GM19397 (cell line): ENCODE measurements at regions not wholly inside any gene's neighbourhood (a gene's known extent, or its start where the extent isn't known, plus 50 kb on each side); places are given as distances from the start of the nearest gene placed in this dataset.
"Not testable (repeated sequence)": the region's sequence is repeated elsewhere in the genome, so short reads cannot be mapped to it uniquely, and the experiment has no call there.

ENCODE experiments used
- ATAC-seq: cut with Tn5 transposase; IDR thresholded peaks from one replicate; pipeline ENCODE4 v1.9.1; 2021; ENCODE audit warnings: mild to moderate bottlenecking, moderate library complexity; ENCODE audit not compliant: unreplicated experiment

- no peak for ATAC-seq
These were observed 158.3 kb upstream of the KCND2 start for GRCh38 chr7:120114626-120115025.

DNA sequence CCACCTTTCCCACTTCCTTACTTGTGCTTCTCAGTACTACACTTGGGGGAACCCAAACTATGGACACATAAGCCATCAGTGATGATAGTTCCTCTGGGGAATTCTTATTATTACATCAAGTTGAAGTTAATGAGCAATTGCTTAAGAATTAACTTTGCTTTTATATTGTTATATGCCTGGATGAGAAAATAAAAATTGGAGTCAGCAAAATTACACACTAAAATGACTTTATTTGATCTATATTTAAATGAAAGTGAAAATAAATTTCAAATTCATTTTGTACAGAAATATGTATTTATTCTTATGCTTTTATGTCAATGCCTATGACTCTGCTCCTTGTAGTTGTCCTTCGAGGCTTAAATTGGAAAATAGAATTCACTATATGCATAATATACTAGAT lies 149.4 kb upstream of the KCND2 start:
- no peak for ATAC-seq

- no peak for ATAC-seq
These were observed 141.7 kb upstream of the KCND2 start for GRCh38 chr7:120131096-120131839.

- no peak for ATAC-seq
These were observed 134.5 kb upstream of the KCND2 start for GRCh38 chr7:120138497-120138896.

GRCh38 chr7:120156476-120156875 lies 116.5 kb upstream of the KCND2 start:
- no peak for ATAC-seq

DNA sequence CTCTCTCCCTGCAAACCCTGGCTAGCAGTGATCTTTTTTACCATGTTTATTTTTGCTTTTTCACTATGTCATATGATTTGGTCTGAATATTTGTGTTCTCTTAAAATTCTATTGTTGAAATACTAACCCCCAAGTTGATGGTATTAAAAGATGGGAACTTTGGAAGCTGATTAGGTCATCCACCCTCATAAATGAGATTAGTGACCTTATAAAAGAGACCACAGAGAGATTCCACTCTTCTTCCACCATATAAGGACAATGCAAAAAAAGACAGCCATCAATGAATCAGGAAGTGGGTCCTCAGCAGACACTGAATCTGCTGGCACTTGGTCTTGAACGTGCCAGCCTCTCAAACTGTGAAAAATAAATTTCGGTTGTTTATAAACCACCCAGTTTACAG lies 112.8 kb upstream of the KCND2 start:
- no peak for ATAC-seq

DNA sequence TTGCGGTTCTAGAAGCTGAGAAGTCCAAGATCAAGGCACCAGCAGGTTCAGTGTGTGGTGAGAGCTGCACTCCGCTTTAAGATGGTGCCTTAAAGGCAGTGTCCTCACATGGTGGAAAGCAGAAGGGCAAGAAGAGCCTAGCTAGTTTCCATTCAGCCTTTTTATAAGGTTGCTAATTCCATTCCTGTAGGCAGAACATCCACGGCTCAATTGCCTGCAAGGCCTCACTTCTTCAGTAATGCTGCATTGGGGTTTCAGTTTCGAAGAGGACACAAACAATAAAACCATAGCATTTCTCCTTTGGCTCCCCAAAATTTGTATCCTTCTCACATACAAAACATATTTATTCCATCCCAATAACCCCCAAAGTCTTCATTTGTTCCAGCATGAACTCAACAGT lies 109.5 kb upstream of the KCND2 start:
- no peak for ATAC-seq

- no peak for ATAC-seq
These were observed 107.7 kb upstream of the KCND2 start for GRCh38 chr7:120165227-120165626.

GRCh38 chr7:120168066-120168465 lies 104.9 kb upstream of the KCND2 start:
- no peak for ATAC-seq

- no peak for ATAC-seq
These were observed 102.8 kb upstream of the KCND2 start for GRCh38 chr7:120169996-120170783.

- ATAC-seq = no peak
These were observed 102.1 kb upstream of the KCND2 start for GRCh38 chr7:120170834-120171233.

DNA sequence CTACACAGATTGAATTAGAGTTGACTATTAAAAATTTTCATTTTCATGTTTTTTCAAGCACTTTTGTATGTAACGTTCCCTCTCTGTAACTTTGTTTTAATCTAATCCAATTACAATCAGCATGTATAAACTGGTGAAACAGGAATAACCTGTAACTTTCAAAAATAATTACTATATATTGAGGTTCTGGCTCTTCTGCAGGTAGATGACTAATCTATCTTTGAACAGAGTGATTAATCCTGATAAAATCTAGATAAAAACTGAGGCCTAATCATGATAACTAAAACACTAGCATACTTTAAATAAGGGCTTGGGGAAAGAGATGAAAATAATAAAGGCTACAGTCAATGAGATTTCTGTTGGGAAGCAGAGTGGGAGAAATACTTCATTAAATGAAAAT lies 101.6 kb upstream of the KCND2 start:
- ATAC-seq = no peak

GRCh38 chr7:120180221-120180620 lies 92.8 kb upstream of the KCND2 start:
- no peak for ATAC-seq

GRCh38 chr7:120181499-120181898 lies 91.5 kb upstream of the KCND2 start:
- no peak for ATAC-seq

- ATAC-seq = no peak
These were observed 88.1 kb upstream of the KCND2 start for GRCh38 chr7:120184866-120185265.

DNA sequence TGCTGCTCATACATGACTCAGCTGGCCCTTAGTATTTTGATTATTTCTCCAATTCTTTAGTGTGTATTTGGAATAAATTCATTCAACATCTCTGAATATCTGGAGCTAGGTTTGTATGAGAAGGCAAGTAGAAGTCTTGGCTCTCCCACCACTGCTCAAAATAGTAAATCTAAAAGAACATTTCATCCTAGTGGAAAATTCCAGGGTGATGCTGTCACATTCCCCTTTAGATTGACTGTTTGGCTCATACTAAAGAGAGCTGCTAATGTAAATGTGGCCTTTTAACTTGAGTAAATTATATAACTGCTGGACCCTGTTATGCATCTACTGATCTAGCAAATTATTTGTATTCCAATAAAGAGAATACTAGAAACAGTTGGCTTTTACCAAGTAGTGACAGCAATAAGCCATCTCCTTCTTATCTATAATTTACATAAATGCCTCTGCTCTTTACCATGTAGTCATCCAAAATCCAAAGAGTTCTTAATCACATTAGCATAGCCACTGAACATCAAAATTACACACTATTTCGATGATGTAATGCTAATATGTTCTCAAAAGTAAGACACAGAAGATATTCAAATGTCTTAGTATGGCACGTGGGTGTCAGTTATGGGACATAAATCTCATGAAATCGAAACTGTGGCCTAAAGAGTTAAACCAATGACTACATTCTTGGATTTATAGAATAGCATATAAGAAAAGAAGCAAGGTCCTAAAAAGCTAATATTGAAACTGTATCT lies 86.9 kb upstream of the KCND2 start:
- no peak for ATAC-seq

DNA sequence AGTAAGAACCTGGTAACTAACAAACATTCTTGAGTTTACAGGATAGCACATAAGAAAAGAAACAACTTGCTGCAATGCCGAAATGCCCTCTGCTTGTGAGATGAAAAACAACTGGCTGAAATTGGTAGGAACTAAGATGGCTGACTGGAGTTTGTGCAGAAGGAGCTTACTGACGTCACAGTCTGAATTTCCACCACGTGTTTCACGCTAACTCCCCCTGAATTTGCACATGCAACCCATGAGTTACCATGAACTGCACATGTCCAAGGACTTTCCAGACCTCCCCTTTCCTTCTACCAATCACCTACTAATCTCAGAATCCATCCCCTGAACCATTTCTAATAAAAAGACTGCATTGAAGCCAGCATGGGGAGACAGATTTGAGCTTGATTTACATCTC lies 86.3 kb upstream of the KCND2 start:
- ATAC-seq = no peak

GRCh38 chr7:120189623-120190022 lies 83.4 kb upstream of the KCND2 start:
- ATAC-seq = no peak

GRCh38 chr7:120190109-120190508 lies 82.9 kb upstream of the KCND2 start:
- no peak for ATAC-seq

DNA sequence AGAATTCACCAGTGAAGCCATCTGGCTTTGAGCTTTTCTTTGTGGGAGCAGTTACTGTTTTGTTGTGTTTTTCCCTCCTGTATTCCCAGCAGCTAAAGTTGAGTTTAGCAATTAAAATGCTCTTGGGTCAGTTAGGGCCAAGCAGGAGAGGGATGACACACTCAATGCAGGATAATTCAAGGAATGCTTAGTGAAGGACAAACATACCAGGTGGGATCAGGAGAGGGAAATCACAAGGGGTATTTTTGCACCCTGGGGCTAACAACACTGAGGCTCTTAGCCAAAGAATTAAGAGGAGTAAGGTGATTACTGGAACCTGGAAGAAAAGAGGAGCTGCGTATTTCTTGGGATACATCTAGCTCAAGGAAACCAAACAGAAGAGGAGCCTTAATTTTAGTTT lies 82.4 kb upstream of the KCND2 start:
- ATAC-seq = no peak

GRCh38 chr7:120191423-120191822 lies 81.6 kb upstream of the KCND2 start:
- ATAC-seq = not testable (repeated sequence)

- no peak for ATAC-seq
These were observed 71.7 kb upstream of the KCND2 start for GRCh38 chr7:120201290-120201689.
